H9 (cell line): ENCODE measurements at regions not wholly inside any gene's neighbourhood (a gene's known extent, or its start where the extent isn't known, plus 50 kb on each side); places are given as distances from the start of the nearest gene placed in this dataset.

ENCODE experiments used
- DNase-seq: peaks from one replicate; pipeline ENCODE4 v3.0.0-alpha.2; 2017
- H2AFZ ChIP-seq: one replicate; pipeline ENCODE4 v1.6.1; 2013; ENCODE audit warnings: mild to moderate bottlenecking, low read length, control low read depth, moderate library complexity
- H2AK5ac ChIP-seq: 2 replicates; pipeline ENCODE4 v1.6.1; 2013; ENCODE audit warnings: low read length, control low read depth, mixed read lengths; ENCODE audit not compliant: insufficient read length
- H2BK120ac ChIP-seq: one replicate; pipeline ENCODE4 v1.6.1; 2013; ENCODE audit warnings: low read depth, mild to moderate bottlenecking, low read length, control low read depth, inconsistent platforms; ENCODE audit not compliant: poor library complexity, severe bottlenecking
- H2BK12ac ChIP-seq: 2 replicates; pipeline ENCODE4 v1.6.1; 2013; ENCODE audit warnings: low read length, control low read depth, mixed read lengths, low read depth; ENCODE audit not compliant: insufficient read length
- H2BK15ac ChIP-seq: 2 replicates; pipeline ENCODE4 v1.6.1; 2013; ENCODE audit warnings: low read depth, low read length, control low read depth
- H2BK20ac ChIP-seq: one replicate; pipeline ENCODE4 v1.6.1; 2013; ENCODE audit warnings: low read depth, mild to moderate bottlenecking, low read length, control low read depth, inconsistent platforms; ENCODE audit not compliant: poor library complexity, severe bottlenecking
- H2BK5ac ChIP-seq: 2 replicates; pipeline ENCODE4 v1.6.1; 2013; ENCODE audit warnings: low read length, control low read depth, mixed read lengths; ENCODE audit not compliant: insufficient read length
- H3K14ac ChIP-seq: 2 replicates; pipeline ENCODE4 v1.6.1; 2013; ENCODE audit warnings: low read length, control low read depth; ENCODE audit not compliant: insufficient read depth
- H3K18ac ChIP-seq: 2 replicates; pipeline ENCODE4 v1.6.1; 2013; ENCODE audit warnings: low read depth, mild to moderate bottlenecking, mixed read lengths, low read length, control low read depth; ENCODE audit not compliant: insufficient read length
- H3K23ac ChIP-seq: 2 replicates; pipeline ENCODE4 v1.6.1; 2013; ENCODE audit warnings: low read length, control low read depth, mixed read lengths, low read depth; ENCODE audit not compliant: insufficient read length
- H3K23me2 ChIP-seq: 2 replicates; pipeline ENCODE4 v1.6.1; 2013; ENCODE audit warnings: low read depth, mild to moderate bottlenecking, mixed read lengths, low read length, control low read depth; ENCODE audit not compliant: insufficient read length, poor library complexity, severe bottlenecking
- H3K27ac ChIP-seq: 2 replicates; pipeline ENCODE4 v1.5.1; 2013; ENCODE audit warnings: low read length, control low read depth, mixed read lengths, low read depth; ENCODE audit not compliant: insufficient read length
- H3K27me3 ChIP-seq: 2 replicates; pipeline ENCODE4 v1.6.1; 2013; ENCODE audit warnings: low read length, control low read depth, inconsistent platforms; ENCODE audit not compliant: insufficient read depth
- H3K4ac ChIP-seq: 2 replicates; pipeline ENCODE4 v1.6.1; 2013; ENCODE audit warnings: low read depth, mild to moderate bottlenecking, control low read depth, inconsistent platforms, low read length, moderate library complexity
- H3K4me1 ChIP-seq: 2 replicates; pipeline ENCODE4 v1.6.1; 2013; ENCODE audit warnings: low read length, control low read depth, inconsistent platforms; ENCODE audit not compliant: insufficient read depth
- H3K4me2 ChIP-seq: 2 replicates; pipeline ENCODE4 v1.6.1; 2013; ENCODE audit warnings: low read length, control low read depth, mixed read lengths; ENCODE audit not compliant: insufficient read length, insufficient read depth
- H3K56ac ChIP-seq: 2 replicates; pipeline ENCODE4 v1.6.1; 2013; ENCODE audit warnings: low read depth, mild to moderate bottlenecking, mixed read lengths, low read length, control low read depth; ENCODE audit not compliant: insufficient read length
- H3K79me1 ChIP-seq: 2 replicates; pipeline ENCODE4 v1.6.1; 2013; ENCODE audit warnings: low read depth, mild to moderate bottlenecking, moderate library complexity, low read length, control low read depth, inconsistent platforms; ENCODE audit not compliant: insufficient read depth, poor library complexity, severe bottlenecking
- H3K79me2 ChIP-seq: 2 replicates; pipeline ENCODE4 v1.6.1; 2013; ENCODE audit warnings: low read length, control low read depth, inconsistent platforms; ENCODE audit not compliant: insufficient read depth
- H3K9ac ChIP-seq: 2 replicates; pipeline ENCODE4 v1.6.1; 2013; ENCODE audit warnings: low read length, control low read depth, mixed read lengths; ENCODE audit not compliant: insufficient read length; ENCODE audit errors: extremely low read depth
- H3K9me3 ChIP-seq: one replicate; pipeline ENCODE4 v1.6.1; 2013; ENCODE audit warnings: low read depth, low read length, inconsistent platforms; ENCODE audit not compliant: control insufficient read depth
- H3T11ph ChIP-seq: one replicate; pipeline ENCODE4 v1.6.1; 2013; ENCODE audit warnings: mild to moderate bottlenecking, low read length, control low read depth, inconsistent platforms
- H4K20me1 ChIP-seq: one replicate; pipeline ENCODE4 v1.6.1; 2013; ENCODE audit not compliant: control insufficient read depth, insufficient read length, insufficient read depth
- H4K5ac ChIP-seq: 2 replicates; pipeline ENCODE4 v1.6.1; 2013; ENCODE audit warnings: low read depth, mild to moderate bottlenecking, mixed read lengths, low read length, control low read depth; ENCODE audit not compliant: insufficient read length
- H4K8ac ChIP-seq: replicated peaks from 2 replicates; pipeline ENCODE4 v1.6.1; 2013; ENCODE audit warnings: low read length, control low read depth, mixed read lengths, low read depth; ENCODE audit not compliant: insufficient read length
- H4K91ac ChIP-seq: 2 replicates; pipeline ENCODE4 v1.6.1; 2013; ENCODE audit warnings: low read depth, mild to moderate bottlenecking, moderate library complexity, mixed read lengths, low read length, control low read depth; ENCODE audit not compliant: insufficient read length
- H3K27ac Mint-ChIP-seq, 3 experiments: 2 replicates in 2 of 3; 3 replicates in 1 of 3; pipeline ENCODE4 v1.8.0; 2020 to 2021; ENCODE audit warnings: mixed read lengths in 3 of 3, mild to moderate bottlenecking in 1 of 3, moderate library complexity in 1 of 3
- H3K27me3 Mint-ChIP-seq: 2 replicates; pipeline ENCODE4 v1.8.0; 2021; ENCODE audit warnings: low read depth, mild to moderate bottlenecking, moderate library complexity, mixed read lengths
- H3K36me3 Mint-ChIP-seq, 3 experiments: 2 replicates in 2 of 3; 3 replicates in 1 of 3; pipeline ENCODE4 v1.8.0; 2020 to 2021; ENCODE audit warnings: low read depth in 3 of 3, mixed read lengths in 3 of 3; ENCODE audit not compliant: insufficient read depth in 1 of 3
- H3K4me1 Mint-ChIP-seq, 2 experiments: 2 replicates each; pipeline ENCODE4 v1.8.0; 2020; ENCODE audit warnings: mixed read lengths in 2 of 2
- H3K4me3 Mint-ChIP-seq, 2 experiments: 2 replicates in 1 of 2; 3 replicates in 1 of 2; pipeline ENCODE4 v1.8.0; 2020 to 2021; ENCODE audit warnings: mild to moderate bottlenecking in 2 of 2, mixed read lengths in 2 of 2, moderate library complexity in 1 of 2
- H3K9me3 Mint-ChIP-seq, 2 experiments: 2 replicates in 1 of 2; 3 replicates in 1 of 2; pipeline ENCODE4 v1.8.0; 2020; ENCODE audit warnings: mild to moderate bottlenecking in 2 of 2, mixed read lengths in 2 of 2, moderate library complexity in 1 of 2
- CTCF ChIP-seq: fragments of 200-600 bp; sonication (generic); conservative IDR thresholded peaks from 3 replicates; pipeline ENCODE4 v1.8.0; 2021; ENCODE audit warnings: antibody characterized with exemption, mild to moderate bottlenecking
- WGBS: extraction: QIAGEN DNeasy Blood & Tissue Kit; methylation state at CpG from one replicate; pipeline ENCODE4 v1.1.7; 2013; ENCODE audit warnings: missing lambda C conversion rate, low lambda C conversion rate, mixed read lengths; ENCODE audit not compliant: insufficient read length; ENCODE audit errors: extremely low coverage; 5-methylcytosine and 5-hydroxymethylcytosine counted together

GRCh38 chr20:23251779-23252178 is 98.8 kb upstream of the NXT1 start:
- no peak overlapping the region for H3K4me3 Mint-ChIP-seq
- no peaks in the 10 kb centered on the region for H3K9me3 Mint-ChIP-seq
- Histone ChIP-seq H4K8ac (no peak overlapping the region), H3K27ac (no peak overlapping the region), H4K5ac (no peak overlapping the region), H2AK5ac (no peak overlapping the region), H3K18ac (no peak overlapping the region), H3T11ph (no peak overlapping the region), H2BK120ac (no peak overlapping the region), H3K4me1 (no peaks in the 10 kb centered on the region; the same call in 1 of the 2 replicates), H2BK5ac (no peak overlapping the region), H4K91ac (no peak overlapping the region), H2BK20ac (no peak overlapping the region), H3K9me3 (no peaks in the 10 kb centered on the region), H3K14ac (no peak overlapping the region), H3K23me2 (no peaks in the 10 kb centered on the region), H3K27me3 (no peaks in the 10 kb centered on the region), H4K20me1 (no peaks in the 10 kb centered on the region), H2BK15ac (no peak overlapping the region), H3K23ac (no peak overlapping the region), H3K9ac (no peak overlapping the region), H3K56ac (no peak overlapping the region), H2AFZ (no peak overlapping the region), H2BK12ac (no peak overlapping the region), H3K4me2 (no peak overlapping the region), H3K4ac (no peak overlapping the region), H3K79me2 (no peaks in the 10 kb centered on the region), H3K79me1 (no peaks in the 10 kb centered on the region)
- TF ChIP-seq CTCF: no peak
- WGBS: no CpG with 5 or more reads among the region's 6 CpGs
- H3K4me1 Mint-ChIP-seq: peaks cover 2 to 18% of the 10 kb centered on the region in 2 experiments; a peak in 3 of 4 replicates
- H3K36me3 Mint-ChIP-seq: no peaks in the 10 kb centered on the region
- H3K27ac Mint-ChIP-seq: no peak overlapping the region
- DNase-seq: no peak
- peaks cover 4% of the 10 kb centered on the region for H3K27me3 Mint-ChIP-seq
